Panc1 (cell line): ENCODE measurements at regions not wholly inside any gene's neighbourhood (a gene's known extent, or its start where the extent isn't known, plus 50 kb on each side); places are given as distances from the start of the nearest gene placed in this dataset.

Experiments
- ATAC-seq: fragments of 200-7000 bp; cut with Tn5 transposase; 2 replicates; pipeline ENCODE4 v1.9.1; 2020; ENCODE audit warnings: mild to moderate bottlenecking, moderate library complexity
- BruUV-seq: library from RNA; stranded (reverse); fragments of 400-500 nt; replicated peaks from 2 replicates; lab custom pipeline; 2021; lab: Mats Ljungman, UMichigan
- CTCF ChIA-PET: fragments of 300-600 bp; sonication (Branson Sonifier 250); formaldehyde crosslinking; loops from one replicate; lab custom pipeline; 2022; ENCODE audit warnings: antibody characterized with exemption; lab: Charles Lee
- POLR2A ChIA-PET: fragments of 300-600 bp; sonication (Branson Sonifier 250); formaldehyde crosslinking; loops from one replicate; lab custom pipeline; 2022; ENCODE audit warnings: antibody characterized with exemption; lab: Charles Lee
- DNase-seq: peaks from one replicate; pipeline ENCODE4 v3.0.0-alpha.2; 2010; ENCODE audit warnings: low read depth, low spot score
- H3K27ac ChIP-seq: 2 replicates; pipeline ENCODE4 v1.5.1; 2011; ENCODE audit warnings: mild to moderate bottlenecking, low read length, inconsistent platforms
- H3K27me3 ChIP-seq: fragments of 200-500 bp; sonication (Bioruptor generic); 2 replicates; pipeline ENCODE4 v1.6.0; 2014; ENCODE audit warnings: low read length, inconsistent platforms; ENCODE audit not compliant: control insufficient read depth, insufficient read depth
- H3K36me3 ChIP-seq: fragments of 200-500 bp; sonication (Bioruptor generic); 2 replicates; pipeline ENCODE4 v1.5.1; 2014; ENCODE audit warnings: inconsistent platforms, mild to moderate bottlenecking, low read length, moderate library complexity; ENCODE audit not compliant: control insufficient read depth, insufficient read depth
- H3K4me1 ChIP-seq: 2 replicates; pipeline ENCODE4 v1.5.1; 2011; ENCODE audit warnings: inconsistent platforms, mild to moderate bottlenecking, low read length, moderate library complexity; ENCODE audit not compliant: control insufficient read depth, insufficient read depth
- H3K4me3 ChIP-seq, 2 experiments: 2 replicates each; pipeline ENCODE4 v1.5.1; 2011 to 2012; ENCODE audit warnings: low read depth in 2 of 2, low read length in 2 of 2, mild to moderate bottlenecking in 2 of 2, inconsistent platforms in 1 of 2, moderate library complexity in 1 of 2
- H3K9me3 ChIP-seq: fragments of 200-500 bp; sonication (Bioruptor generic); 2 replicates; pipeline ENCODE4 v1.5.1; 2014; ENCODE audit warnings: low read depth, mild to moderate bottlenecking, inconsistent platforms, low read length, moderate library complexity; ENCODE audit not compliant: control insufficient read depth, insufficient read depth
- CTCF ChIP-seq: fragments of 450-650 bp; IDR thresholded peaks from 2 replicates; pipeline ENCODE4 v1.5.1; 2017; ENCODE audit warnings: mild to moderate bottlenecking
- POLR2AphosphoS5 ChIP-seq: IDR thresholded peaks from 2 replicates; pipeline ENCODE4 v1.6.1; 2012; ENCODE audit warnings: mild to moderate bottlenecking, low read depth, low read length, moderate library complexity
- REST ChIP-seq, 2 experiments: IDR thresholded peaks; 2 replicates each; pipeline ENCODE4 v1.6.1; 2011 to 2012; ENCODE audit warnings: low read depth in 2 of 2, control low read depth in 1 of 2, low read length in 1 of 2, mild to moderate bottlenecking in 1 of 2, moderate library complexity in 1 of 2; ENCODE audit not compliant: insufficient read depth in 1 of 2
- SIN3A ChIP-seq: IDR thresholded peaks from 2 replicates; pipeline ENCODE4 v1.6.1; 2012; ENCODE audit warnings: low read depth, mild to moderate bottlenecking, low read length, moderate library complexity, borderline replicate concordance; ENCODE audit not compliant: insufficient read depth
- TCF7L2 ChIP-seq: IDR thresholded peaks from 2 replicates; pipeline ENCODE4 v1.6.1; 2011; ENCODE audit warnings: mild to moderate bottlenecking, low read depth, low read length, inconsistent platforms
- in situ Hi-C: cut with HindIII; loops from 2 replicates; pipeline ENCODE4 v1.10.0; 2016; ENCODE audit warnings: low sequenced_read_pairs, low pct_unique_long_range_greater_than_20kb
- intact Hi-C: fragments of 100-400 bp; cut with micrococcal nuclease; formaldehyde crosslinking; loops from one replicate; pipeline ENCODE4 v1.10.0; 2022; ENCODE audit not compliant: unreplicated experiment

GRCh38 chr13:95441326-95441725 lies 111.2 kb upstream of the CLDN10 start:
- Histone ChIP-seq H3K27ac (no peak overlapping the region), H3K4me1 (no peaks in the 10 kb centered on the region), H3K27me3 (no peaks in the 10 kb centered on the region), H3K4me3 (no peak overlapping the region), H3K9me3 (no peaks in the 10 kb centered on the region), H3K36me3 (no peaks in the 10 kb centered on the region)
- in situ Hi-C loops = no loop called here
- ATAC-seq = no peak
- TF ChIP-seq REST (IDR thresholded peaks at IDR 0.05; ENCODE audit: insufficient read depth in 1 of 2, low read depth in 2 of 2, low read length in 1 of 2) = no peak
- TF ChIP-seq TCF7L2 = no peak
- no peak for TF ChIP-seq SIN3A
- TF ChIP-seq POLR2AphosphoS5 = no peak
- no peak for TF ChIP-seq CTCF
- POLR2A ChIA-PET = no interaction called here
- no peak for DNase-seq
- CTCF ChIA-PET = no interaction called here
- BruUV-seq = no TSS peak
- intact Hi-C loops = no loop called here

- in situ Hi-C loops (no loop called here), intact Hi-C loops (no loop called here)
- ATAC-seq (no peak), DNase-seq (no peak)
- H3K4me1 ChIP-seq = no peaks in the 10 kb centered on the region
- H3K4me3 ChIP-seq = no peak overlapping the region
- TF ChIP-seq CTCF = no peak
- no peak for TF ChIP-seq SIN3A
- no peak for TF ChIP-seq TCF7L2
- no peak for TF ChIP-seq REST (IDR thresholded peaks at IDR 0.05; ENCODE audit: insufficient read depth in 1 of 2, low read depth in 2 of 2, low read length in 1 of 2)
- TF ChIP-seq POLR2AphosphoS5 = no peak
- POLR2A ChIA-PET = no interaction called here
- no peaks in the 10 kb centered on the region for H3K36me3 ChIP-seq
- H3K27ac ChIP-seq = no peak overlapping the region
- H3K9me3 ChIP-seq = no peaks in the 10 kb centered on the region
- CTCF ChIA-PET = no interaction called here
- H3K27me3 ChIP-seq = no peaks in the 10 kb centered on the region
- no TSS peak for BruUV-seq
Observed at GRCh38 chr13:95444006-95444730, 108.4 kb upstream of the CLDN10 start.
